ENCODE measurements at regions not wholly inside any gene's neighbourhood (a gene's known extent, or its start where the extent isn't known, plus 50 kb on each side); places are given as distances from the start of the nearest gene placed in this dataset.

DNA sequence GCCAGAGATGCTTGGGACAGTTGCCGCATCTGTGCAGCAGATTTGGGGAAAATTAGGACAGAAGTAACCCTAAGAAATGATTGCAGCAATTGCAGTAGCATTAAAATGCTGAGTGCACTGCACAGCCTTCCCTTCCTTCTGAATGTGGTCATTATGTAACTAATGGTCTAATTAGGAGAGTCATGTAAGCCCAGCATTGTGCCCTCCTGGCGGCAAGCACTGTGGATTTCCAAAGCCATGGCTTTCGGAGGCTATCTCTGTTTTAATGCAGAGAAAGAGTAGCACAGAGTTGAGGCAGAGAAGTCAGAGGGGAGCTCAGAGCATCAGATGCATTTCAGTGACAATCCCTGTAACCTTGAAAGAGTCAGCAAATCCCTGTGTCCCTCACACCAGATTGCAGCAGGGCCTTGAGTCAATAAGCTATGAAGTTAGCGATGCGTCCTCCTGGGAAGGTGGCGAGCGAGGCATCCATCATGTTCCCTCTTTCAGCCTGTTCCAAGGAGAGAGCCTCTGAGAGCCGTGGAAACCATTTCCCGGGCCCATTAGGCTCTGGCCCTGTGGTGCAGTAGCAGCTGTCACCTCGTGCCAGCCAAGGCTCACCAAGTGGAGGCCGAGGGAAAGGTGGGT is 307.2 kb downstream of the FBXO15 start:
- H3K27ac Mint-ChIP-seq: no peak overlapping the region
- TF ChIP-seq, protein P1, sequence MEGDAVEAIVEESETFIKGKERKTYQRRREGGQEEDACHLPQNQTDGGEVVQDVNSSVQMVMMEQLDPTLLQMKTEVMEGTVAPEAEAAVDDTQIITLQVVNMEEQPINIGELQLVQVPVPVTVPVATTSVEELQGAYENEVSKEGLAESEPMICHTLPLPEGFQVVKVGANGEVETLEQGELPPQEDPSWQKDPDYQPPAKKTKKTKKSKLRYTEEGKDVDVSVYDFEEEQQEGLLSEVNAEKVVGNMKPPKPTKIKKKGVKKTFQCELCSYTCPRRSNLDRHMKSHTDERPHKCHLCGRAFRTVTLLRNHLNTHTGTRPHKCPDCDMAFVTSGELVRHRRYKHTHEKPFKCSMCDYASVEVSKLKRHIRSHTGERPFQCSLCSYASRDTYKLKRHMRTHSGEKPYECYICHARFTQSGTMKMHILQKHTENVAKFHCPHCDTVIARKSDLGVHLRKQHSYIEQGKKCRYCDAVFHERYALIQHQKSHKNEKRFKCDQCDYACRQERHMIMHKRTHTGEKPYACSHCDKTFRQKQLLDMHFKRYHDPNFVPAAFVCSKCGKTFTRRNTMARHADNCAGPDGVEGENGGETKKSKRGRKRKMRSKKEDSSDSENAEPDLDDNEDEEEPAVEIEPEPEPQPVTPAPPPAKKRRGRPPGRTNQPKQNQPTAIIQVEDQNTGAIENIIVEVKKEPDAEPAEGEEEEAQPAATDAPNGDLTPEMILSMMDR (IDR thresholded peaks at IDR 0.05; ENCODE audit: unreplicated experiment in 3 of 3): no peak
- H3K36me3 Mint-ChIP-seq (ENCODE audit: low read depth): no peaks in the 10 kb centered on the region
- H3K4me3 Mint-ChIP-seq: no peak overlapping the region
- H3K9me3 Mint-ChIP-seq: no peaks in the 10 kb centered on the region
- peaks cover 16% of the 10 kb centered on the region for H3K27me3 Mint-ChIP-seq (ENCODE audit: low read depth)
- H3K4me1 Mint-ChIP-seq: peaks cover 5% of the 10 kb centered on the region

DNA sequence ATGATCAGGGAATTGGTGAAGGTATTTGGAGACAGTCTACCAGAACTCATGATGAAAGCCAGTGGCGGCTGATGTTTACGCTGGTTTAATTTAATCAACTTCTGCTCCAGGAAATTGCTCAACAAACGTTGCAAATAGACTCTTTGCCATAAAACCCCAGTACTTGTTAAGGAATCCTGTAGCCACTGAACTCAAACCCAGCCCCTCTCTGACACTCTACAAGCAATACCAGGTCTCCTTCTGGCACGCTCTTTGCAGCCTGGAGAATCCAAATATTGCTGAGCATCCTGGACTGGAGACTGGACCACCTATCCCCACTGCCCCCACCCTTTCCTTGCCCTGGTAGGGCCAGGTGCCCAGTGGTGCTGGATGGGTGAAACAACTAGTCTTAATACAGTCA is 308.2 kb downstream of the FBXO15 start:
- Mint-ChIP-seq H3K4me1 (peaks cover 5% of the 10 kb centered on the region), H3K4me3 (no peak overlapping the region), H3K9me3 (no peaks in the 10 kb centered on the region), H3K36me3 (ENCODE audit: low read depth) (no peaks in the 10 kb centered on the region), H3K27me3 (ENCODE audit: low read depth) (peaks cover 25% of the 10 kb centered on the region), H3K27ac (no peak overlapping the region)
- TF ChIP-seq, protein P1 (IDR thresholded peaks at IDR 0.05; ENCODE audit: unreplicated experiment in 3 of 3): no peak

DNA sequence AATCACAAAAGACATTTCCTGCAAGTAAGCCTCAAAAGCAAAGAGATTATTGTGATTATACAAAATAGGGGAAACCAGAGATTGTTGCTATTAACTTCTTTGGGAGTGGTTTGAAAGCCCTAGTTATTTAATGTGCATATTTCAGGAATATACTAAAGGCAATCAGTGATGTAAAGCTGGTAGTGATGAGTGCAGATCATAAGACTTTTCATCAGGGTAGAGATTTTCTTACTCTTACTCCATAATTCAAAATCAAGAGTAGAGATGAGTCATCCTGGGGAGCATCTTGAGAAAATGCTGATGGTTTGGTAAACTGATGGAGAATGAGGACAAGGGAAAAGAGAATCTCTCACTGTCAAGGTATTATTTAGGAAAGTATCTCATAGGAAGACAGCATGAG is 309.5 kb downstream of the FBXO15 start:
- Mint-ChIP-seq H3K36me3 (ENCODE audit: low read depth) (no peaks in the 10 kb centered on the region), H3K4me1 (peaks cover 5% of the 10 kb centered on the region), H3K4me3 (no peak overlapping the region), H3K27ac (no peak overlapping the region), H3K9me3 (no peaks in the 10 kb centered on the region), H3K27me3 (ENCODE audit: low read depth) (peaks cover 21% of the 10 kb centered on the region)
- TF ChIP-seq, protein P1 (IDR thresholded peaks at IDR 0.05; ENCODE audit: unreplicated experiment in 3 of 3): no peak

DNA sequence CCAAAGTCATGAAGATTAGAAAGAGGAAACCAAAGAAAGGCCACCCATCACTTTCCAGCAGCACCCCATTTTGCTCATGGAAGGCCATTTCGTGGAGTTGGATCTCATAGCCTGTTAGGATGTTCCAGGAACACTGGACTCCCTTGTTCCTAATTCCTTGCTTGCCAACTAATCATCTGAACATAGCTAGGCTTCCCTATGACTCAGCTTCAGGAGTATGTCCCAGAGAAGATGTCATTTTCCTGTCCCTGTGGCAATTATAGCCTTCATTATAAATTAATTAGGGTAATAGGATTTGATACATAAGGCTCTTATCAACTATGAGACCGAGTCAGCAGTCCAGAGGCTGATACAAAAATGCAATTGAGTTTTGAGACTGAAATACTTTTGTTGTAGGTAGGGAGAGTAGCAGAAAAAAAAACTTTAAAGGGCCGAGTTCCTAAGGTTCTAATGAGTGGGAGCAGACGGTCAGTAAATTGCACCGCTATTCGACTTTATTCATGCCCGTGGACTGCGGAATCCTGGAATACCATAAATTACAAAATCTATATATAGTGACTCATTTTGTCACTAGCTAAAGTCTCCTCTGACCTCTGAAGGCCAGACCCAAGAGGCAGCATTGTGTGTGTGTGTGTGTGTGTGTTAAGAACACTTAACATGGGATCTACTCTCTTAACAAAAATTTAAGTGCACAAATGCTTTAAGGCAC is 311.8 kb downstream of the FBXO15 start:
- Mint-ChIP-seq H3K27ac (no peak overlapping the region), H3K4me3 (no peak overlapping the region), H3K9me3 (no peaks in the 10 kb centered on the region), H3K36me3 (ENCODE audit: low read depth) (no peaks in the 10 kb centered on the region), H3K27me3 (ENCODE audit: low read depth) (peaks cover 18% of the 10 kb centered on the region), H3K4me1 (no peaks in the 10 kb centered on the region)
- TF ChIP-seq, protein P1 (IDR thresholded peaks at IDR 0.05; ENCODE audit: unreplicated experiment in 3 of 3): no peak

DNA sequence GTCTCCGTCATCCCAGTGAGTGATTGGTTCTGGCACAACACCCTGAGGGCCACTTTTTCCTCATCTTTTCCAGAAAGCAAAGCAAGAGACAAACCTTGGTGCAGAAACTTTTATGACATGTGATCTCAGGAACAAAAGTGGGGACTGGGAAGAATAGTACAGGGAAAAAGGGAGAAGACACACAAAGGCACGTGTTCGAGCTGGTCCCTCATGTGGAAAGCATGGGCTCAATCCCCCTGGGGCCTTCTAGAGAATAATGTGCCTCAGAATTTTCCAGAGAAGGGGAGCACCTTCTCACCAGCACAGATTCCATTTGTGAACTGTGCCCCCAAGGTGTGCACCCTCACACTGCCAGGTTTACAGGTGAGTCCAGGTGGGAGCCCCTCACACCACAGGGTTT is 312.6 kb downstream of the FBXO15 start:
- no peak overlapping the region for H3K4me3 Mint-ChIP-seq
- H3K4me1 Mint-ChIP-seq: no peaks in the 10 kb centered on the region
- peaks cover 18% of the 10 kb centered on the region for H3K27me3 Mint-ChIP-seq (ENCODE audit: low read depth)
- H3K27ac Mint-ChIP-seq: no peak overlapping the region
- H3K9me3 Mint-ChIP-seq: no peaks in the 10 kb centered on the region
- H3K36me3 Mint-ChIP-seq (ENCODE audit: low read depth): no peaks in the 10 kb centered on the region
- TF ChIP-seq, protein P1 (IDR thresholded peaks at IDR 0.05; ENCODE audit: unreplicated experiment in 3 of 3): no peak

DNA sequence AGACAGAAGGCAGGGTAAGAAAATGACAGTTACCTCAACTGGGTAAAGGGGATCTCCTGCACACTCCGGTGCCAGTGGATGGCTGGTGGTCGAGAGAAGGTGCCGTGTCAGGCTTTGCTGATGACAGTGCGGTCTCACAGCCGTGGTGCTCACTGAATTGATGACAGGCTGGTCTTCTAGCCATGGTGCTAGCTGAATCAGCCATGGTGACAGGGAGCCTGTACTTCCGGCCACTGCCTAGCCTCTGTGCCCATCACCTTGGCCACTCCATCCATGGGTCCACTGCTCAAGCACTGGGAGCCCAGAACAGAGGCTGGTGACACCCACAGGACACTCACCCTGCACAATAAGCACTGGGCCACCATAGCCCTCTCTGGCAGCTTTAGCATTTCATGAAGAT is 315.9 kb downstream of the FBXO15 start:
- no peak overlapping the region for H3K4me3 Mint-ChIP-seq
- H3K36me3 Mint-ChIP-seq (ENCODE audit: low read depth): no peaks in the 10 kb centered on the region
- peaks cover 14% of the 10 kb centered on the region for H3K27me3 Mint-ChIP-seq (ENCODE audit: low read depth)
- TF ChIP-seq, protein P1 (IDR thresholded peaks at IDR 0.05; ENCODE audit: unreplicated experiment in 3 of 3): no peak
- H3K27ac Mint-ChIP-seq: no peak overlapping the region
- no peaks in the 10 kb centered on the region for H3K4me1 Mint-ChIP-seq
- no peaks in the 10 kb centered on the region for H3K9me3 Mint-ChIP-seq

Measured in nephron (organoid).